NCI-H1105 (cell line): ENCODE measurements at regions not wholly inside any gene's neighbourhood (a gene's known extent, or its start where the extent isn't known, plus 50 kb on each side); places are given as distances from the start of the nearest gene placed in this dataset.
"Not testable (repeated sequence)": the region's sequence is repeated elsewhere in the genome, so short reads cannot be mapped to it uniquely, and the experiment has no call there.

Experiments used
- DNase-seq: peaks from one replicate; lab custom pipeline; 2025; lab: John Stamatoyannopoulos, UW

DNA sequence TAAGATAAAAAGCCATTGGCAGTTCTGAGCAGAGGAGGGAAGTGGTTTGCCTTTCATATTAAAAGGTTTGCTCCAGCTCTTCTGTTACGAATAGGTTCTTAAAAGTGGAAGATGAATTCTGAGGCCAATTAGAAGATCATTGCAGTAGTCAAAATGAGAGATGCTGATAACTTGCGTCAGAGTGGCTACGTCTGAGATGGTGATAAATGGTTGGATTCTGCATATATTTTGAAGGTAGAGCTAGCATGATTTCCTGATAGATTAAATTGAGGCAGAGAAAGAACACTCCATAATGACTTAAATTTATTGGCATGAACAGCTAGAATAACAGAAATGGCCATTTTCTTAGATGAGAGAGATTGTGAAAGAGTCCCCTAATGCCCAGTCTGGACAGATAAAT, 652.6 kb downstream of the DACH1 start:
- DNase-seq, result no peak

DNA sequence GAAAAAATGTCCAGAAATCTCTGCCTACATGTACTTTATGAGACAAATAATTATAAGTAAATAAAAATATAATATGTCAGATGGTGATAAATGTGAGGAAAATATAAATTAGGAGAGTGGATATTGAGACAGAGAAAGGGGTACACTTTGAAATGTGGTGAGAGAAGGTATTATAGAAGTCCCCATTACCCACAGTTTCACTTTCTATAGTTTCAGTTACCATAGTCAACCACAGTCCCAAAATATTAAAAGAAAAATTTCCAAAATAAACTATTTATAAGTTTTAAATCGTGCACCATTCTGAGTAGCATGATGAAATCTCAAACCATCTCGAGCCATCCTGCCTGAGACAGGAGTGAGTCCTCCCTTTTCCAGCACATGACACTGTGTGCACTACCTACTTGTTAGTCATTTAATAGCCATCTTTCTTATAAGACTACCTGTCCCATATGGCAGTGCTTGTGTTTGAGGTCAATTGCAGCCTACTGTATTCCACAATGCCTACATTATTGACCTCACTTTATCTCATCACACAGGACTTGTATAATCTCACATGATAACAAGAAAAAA, 653.7 kb downstream of the DACH1 start:
- DNase-seq, result no peak

DNA sequence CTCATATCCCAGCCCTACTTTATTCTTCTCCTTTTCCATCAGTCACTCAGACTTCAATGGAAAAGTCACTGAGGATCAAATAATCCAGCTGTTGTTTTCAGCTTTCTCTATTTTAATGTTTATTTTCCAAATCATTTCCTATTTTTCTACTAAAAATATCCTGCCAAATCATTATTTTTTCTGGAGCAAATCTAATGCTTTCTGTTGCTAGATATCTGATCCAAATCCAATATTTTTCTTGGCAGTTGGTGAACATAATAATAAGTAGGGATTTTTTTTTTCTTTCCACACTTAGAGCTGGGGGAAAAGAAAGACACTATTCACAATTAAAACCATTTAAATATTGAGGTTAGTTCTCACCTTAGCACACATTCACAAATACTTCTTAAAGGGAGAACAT, 656.1 kb downstream of the DACH1 start:
- DNase-seq, result no peak

DNA sequence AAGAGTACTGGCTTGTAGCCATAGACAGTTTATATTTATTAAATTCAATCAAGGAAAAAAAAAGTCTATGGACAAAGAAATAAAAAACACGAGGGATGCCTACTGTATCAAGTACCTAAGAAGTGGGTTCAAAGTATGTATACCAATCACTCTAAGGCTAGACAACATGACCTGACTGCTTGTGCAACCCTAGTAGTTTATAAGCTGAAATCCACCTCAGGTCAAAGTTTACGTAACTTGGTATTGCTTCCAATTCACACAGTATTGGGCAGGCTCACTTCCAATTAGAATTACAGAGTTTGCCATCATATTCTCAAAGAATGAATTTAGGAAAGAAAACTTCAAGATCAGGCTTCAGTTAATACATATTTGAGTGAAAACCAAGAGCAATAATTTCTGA, 657.8 kb downstream of the DACH1 start:
- DNase-seq, result no peak

DNA sequence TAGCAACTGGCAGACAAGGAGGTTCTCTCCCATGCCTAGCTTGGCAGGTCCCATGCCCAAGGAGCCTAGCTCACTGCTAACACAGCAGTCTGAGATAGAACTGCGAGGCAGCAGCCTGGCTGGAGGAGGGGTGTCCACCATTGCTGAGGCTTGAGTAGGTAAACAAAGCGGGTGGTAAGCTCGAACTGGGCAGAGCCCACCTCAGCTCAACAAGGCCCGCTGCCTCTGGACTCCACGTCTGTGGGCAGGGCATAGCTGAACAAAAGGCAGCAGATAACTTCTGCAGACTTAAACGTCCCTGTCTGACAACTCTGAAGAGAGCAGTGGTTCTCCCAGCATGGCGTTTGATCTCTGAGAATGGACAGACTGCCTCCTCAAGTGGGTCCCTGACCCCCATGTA, 682.4 kb downstream of the DACH1 start:
- DNase-seq, result not testable (repeated sequence)

DNA sequence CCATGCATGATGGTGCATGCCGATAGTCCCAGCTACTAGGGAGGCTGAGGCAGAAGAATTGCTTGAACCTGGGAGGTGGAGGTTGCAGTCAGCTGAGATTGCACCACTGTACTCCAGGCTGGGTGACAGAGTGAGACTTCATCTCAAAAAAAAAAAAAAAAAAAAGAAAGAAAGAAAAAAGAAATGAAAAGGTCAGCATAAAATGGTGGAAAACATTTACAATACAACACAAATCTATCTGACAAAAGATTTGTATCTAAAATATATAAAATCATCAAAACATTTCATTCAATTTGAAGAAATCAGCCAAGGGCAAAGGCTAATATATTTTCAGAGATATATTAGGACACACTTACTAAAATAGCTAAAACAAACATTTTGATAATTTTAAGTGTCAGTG, 683.7 kb downstream of the DACH1 start:
- DNase-seq, result not testable (repeated sequence)

DNA sequence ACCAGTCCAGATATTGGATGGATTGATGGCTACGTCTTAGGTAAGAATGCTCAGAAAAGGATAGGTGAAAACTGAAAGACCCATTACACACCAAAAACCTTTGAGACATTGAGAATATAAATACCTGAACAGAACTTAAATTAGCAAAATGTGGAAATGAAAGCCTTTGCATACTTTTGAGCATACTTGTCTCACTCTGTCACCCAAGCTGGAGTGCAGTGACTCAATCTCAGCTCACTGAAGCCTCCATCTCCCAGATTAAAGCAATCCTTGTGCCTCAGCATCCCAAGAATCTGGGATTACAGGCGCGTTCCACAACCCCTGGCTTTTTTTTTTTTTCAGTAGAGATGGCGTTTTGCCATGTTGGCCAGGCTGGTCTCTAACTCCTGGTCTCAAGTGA, 695.3 kb downstream of the DACH1 start:
- DNase-seq, result no peak

DNA sequence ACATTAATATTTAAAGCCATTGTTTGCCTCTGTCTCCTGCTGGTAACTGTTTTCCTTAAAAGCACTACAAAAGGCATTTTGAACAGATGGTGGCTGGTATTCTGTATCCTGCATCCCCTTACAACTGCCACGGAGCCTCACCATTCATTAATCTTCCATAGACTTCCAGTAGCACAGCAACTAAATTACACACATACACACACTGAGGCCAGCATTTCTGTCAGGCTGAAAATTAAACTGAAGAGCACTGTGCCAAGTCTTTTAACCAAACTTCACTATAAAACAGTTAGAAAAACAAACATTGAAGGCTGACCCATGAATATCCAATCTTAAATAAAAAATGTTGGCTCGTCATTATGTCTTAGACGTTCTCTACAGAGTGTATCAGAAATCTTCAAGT, 697.8 kb downstream of the DACH1 start:
- DNase-seq, result no peak

DNA sequence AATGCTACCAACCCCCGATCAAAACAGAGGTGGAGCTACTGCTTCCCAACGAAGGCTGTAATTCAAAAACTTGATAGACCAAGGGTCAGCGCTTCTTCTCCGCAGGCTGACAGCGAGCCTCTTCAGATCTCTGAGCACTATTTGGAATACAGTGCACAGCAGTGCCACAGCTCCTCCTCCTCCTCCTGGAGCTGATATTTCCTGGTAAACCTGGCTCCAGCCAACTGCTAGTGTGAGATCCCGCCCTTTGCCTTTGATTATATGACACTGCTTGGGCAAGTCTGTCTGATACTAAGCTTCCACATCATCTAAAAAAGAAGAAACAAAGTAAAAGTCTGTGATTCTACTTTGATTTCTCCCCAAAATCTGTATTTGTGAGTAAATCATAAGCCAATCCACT, 710.5 kb downstream of the DACH1 start:
- no peak for DNase-seq

DNA sequence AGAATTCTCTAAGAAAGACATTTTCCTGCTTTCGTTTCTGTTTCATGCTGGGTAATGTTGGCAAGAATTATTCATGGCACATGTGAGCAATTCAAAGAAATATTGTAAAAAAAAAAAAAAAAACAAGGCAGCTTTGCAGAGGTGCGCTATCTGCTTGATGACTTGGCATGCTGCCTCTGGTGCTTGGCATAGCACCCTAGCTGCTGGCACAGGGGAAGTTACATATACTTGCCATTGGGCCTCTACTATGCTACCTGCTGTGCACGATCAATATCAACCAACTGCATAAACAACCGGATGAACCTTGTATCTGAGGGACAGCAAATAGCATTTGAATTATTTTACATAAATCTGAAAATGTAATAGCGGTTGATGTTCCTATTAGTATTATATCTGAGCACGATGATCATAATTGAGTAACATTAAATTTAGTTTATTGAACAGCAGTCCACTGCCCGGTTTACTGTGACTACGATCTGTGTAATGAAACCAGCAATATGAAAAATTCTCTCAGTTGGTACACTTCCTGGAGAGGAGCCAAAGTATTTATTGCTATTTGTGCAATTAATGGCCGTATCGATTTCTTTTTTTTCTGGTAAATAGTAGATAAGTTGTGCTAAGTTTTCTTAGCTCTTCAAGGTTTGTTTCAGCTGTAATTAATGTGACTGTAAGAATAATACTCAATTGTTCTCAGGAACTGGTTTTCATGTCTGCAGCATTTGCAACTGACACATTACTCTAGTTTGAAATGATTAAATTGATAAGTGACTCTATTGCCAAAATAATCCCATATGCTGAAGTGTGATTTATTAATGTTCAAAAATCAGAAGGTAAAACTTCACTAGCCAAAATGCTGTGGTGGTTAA, 717.3 kb downstream of the DACH1 start:
- DNase-seq, result peak; percentile 76

DNA sequence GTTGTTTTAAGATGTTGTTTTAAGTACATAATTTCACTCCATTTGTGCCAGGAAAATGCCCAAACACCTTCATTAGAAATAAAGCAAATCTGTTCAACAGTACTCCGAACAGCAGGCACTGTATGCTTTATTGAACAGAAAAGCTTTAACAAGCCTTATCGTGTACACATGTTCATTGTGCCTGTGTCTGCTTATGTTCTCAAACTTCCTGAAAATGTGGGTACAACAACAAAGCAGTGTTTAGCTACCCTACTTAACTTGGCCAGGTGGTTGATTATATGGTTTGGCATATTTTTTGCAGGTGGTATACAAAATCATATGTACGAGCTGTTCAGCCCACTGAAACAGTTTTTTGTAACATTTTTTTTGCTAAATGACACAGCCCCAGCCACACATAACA, 718.0 kb downstream of the DACH1 start:
- DNase-seq, result peak; percentile 24

DNA sequence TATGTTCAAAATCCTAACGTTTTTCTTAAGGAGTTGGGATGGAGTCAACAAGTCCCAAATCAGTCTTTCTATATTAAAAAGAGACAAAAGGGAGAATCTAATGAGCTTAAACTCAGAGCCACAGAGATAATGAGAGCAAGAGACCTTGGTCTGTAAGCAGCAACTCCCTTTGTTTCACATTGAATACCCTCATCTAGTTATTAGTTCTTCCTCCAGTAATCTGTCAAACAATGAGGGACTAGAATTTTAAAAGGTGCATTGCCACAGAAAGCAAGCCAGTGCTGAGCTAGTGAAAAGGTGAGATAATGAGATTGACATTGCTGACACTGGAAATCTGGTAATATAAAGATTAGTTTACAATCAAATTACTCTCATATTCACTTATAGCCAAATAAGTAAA, 718.6 kb downstream of the DACH1 start:
- DNase-seq, result no peak

DNA sequence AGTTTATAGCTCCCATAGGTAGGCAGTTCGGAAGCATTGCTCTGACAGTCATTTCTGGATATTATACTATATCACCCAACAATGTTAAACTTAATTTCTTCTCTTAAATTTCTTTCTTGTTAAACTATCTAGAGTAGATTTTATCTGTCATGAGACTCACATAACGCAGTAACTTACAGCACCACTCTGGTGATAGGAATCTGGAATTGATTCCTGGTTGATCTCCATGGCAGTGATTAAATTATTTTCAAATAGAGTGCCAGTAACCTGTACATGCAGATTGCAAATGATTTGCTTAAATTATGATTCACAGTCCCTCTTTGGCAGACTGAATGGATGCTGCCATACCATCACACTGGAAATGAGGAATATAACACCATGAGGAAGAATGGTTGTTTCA, 722.1 kb downstream of the DACH1 start:
- no peak for DNase-seq

DNA sequence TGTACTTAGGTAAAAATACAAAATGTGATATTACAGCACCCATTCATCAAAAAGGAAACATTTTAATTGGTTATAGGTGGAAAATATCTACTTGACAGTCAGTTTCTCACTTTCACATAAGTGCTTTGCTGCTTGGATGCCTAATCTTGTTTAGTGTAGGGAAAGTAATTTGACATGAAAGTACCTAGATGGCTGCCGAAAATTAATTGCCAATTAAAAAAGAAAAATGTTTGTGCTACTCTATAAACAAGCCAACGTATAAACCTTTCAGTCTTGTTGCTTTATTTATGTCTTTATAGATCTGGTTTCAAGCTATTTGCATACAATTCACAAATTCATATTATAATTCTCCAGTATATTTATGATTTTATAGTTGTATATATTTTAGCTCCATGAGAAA, 729.9 kb downstream of the DACH1 start:
- DNase-seq, result no peak

DNA sequence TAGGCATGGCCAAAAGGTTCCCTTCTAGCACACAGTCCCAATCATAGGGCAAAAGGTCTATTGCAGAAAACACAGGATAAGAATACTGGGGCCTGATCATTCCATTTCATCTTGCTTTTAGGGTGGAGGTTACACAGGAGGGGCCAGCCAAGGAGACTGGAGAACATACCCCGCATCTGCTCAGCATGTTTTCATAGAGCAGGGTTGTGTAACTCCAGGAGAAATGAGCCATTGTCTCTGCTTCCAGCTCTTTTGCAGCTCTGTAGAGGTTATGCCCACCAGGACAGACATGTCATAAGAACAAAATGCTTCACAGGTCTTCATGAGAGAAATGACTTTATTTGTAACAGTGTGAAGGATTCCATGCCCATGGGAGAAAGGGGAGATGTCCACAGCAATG, 742.8 kb downstream of the DACH1 start:
- no peak for DNase-seq

DNA sequence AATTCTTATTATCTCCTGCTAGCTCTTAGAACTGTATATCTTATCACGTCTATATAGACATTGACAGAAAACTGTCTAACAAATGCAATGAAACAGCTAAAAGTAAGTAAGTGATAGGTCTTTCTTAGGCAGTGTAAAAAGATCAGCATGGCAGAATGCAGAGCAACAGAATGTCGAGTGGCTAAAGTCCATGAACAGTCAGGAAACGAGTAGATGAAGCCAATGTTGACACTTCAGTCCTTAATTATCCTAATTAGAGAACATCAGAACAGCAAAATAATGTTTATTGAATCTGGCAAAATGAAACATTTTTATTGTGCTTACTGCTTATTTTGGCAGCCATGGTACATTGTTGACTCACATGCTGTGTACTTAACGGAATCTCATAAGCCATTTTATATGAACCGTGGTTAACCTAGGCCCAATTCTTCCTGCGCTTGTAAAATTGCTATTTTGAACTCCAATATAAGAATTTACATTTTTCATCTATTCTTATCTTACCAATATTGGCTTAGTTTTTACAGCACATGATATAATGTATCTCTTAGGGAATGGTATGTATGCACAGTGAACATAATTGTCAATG, 748.1 kb downstream of the DACH1 start:
- peak; percentile 42 for DNase-seq

DNA sequence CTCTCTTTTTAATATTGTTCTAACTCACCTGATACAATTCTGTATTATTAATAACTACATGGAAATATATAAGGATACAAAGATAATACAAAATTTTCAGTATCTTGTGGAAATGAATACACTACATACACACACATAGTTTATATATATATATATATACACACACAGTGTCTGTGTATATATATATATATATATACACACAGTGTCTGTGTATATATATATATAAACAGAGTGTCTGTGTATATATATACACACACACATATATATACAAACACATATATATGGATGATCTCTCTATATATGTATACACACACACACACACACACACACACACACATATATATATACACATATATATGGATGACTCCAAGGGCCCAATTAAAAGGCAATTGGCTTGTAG, 749.1 kb downstream of the DACH1 start:
- no peak for DNase-seq

DNA sequence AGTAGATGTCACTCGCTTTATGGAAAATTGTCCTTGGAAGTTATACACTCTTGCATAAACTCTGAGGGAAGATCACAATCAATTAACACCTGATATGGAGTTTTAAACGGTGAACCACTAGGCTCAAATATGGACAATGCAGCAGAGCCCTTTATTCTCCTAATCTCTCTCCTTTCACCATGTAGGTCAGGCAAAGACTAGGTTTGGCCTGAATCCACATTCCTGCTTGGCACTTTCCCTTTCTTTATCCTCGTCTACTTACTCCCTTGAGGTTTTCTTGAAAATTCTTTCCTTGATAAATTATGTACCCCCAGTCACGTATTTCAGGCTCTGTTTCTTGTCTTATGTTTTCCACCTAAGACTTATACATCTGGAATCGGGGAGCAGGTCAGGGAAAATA, 751.7 kb downstream of the DACH1 start:
- no peak for DNase-seq

DNA sequence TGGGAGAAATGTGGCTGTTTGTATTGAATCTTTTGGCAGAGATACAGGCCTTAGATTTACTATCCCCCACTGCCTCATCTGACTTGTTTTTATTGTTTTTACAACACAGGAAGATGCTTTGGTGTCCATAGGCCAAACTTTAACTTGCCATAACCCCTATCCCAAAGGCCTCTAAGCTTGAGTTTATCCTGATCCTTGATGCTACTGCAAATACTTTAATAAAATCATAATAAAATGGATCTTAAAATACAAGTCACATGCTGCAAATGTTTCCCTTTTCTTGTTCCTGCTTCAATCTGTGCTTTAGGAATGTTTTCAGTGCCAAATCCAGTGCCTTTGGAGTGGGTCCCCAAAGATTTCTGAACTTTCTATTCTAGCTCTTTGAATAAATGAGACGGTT, 770.6 kb downstream of the DACH1 start:
- no peak for DNase-seq

DNA sequence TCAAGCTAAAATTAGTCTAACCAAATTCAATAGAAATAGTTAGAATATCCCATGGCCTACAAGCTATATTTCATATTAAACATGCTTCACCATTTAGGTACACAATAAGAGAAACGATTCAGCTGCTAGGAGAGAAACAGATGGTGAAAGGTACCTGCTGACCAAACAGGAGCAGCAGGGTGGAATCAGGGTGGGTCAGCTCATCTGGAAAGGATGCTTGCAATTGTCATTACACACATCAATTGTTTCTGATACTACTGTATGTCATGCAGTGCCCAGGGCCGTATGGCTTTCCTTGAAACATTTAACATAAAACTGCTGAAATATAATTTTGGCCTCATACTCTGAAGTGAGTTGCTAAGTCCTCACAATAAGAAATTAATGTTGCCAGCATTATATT, 776.0 kb downstream of the DACH1 start:
- no peak for DNase-seq

DNA sequence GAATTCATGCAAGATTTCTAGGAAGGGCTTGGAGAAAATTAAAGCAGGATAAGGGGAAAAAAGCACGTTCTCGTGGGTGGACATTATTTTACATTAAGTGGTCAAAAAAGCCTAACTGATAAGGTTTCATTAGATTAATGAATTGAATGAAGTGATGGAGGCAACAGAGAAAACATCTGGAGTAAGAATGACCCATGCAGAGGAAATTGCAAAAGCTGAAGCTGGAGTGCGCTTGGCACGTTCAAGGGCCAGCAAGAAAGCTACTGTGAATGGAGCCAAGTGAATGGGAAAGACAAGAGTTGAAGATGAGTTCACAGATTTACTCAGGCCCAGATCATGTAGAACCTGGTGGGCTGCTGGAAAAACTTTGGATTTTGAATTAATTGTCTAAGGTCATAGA, 777.9 kb downstream of the DACH1 start:
- DNase-seq, result no peak

DNA sequence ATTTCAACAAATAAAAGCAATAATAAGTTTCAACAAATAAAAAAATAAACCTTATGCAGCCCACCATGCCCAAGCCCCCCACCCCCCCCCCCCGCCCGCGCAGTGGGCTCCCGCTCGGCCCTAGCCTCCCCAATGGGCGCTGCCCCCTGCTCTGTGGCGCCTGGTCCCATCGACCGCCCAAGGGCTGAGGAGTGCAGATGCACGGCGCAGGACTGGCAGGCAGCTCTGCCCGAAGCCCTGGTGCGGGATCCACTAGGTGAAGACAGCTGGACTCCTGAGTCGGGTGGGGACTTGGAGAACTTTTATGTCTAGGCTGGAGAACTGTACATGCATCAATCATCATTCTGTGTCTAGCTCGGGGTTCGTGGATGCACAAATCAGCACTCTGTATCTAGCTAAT, 779.6 kb downstream of the DACH1 start:
- DNase-seq, result no peak

DNA sequence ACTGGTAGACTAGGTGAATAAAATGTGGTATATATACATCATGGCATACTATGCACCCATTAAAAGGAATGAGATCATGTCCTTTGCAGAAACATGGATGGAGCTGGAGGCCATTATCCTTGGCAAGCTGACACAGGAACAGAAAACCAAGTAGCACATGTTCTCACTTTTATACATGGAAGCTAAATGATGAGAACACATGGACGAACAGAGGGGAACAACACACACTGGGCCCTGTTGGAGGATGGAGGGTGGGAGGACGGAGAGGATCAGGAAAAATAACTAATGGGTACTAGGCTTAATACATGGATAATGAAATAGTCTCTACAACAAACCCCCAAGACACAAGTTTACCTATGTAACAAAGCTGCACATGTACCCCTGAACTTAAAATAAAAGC, 780.0 kb downstream of the DACH1 start:
- DNase-seq, result no peak

DNA sequence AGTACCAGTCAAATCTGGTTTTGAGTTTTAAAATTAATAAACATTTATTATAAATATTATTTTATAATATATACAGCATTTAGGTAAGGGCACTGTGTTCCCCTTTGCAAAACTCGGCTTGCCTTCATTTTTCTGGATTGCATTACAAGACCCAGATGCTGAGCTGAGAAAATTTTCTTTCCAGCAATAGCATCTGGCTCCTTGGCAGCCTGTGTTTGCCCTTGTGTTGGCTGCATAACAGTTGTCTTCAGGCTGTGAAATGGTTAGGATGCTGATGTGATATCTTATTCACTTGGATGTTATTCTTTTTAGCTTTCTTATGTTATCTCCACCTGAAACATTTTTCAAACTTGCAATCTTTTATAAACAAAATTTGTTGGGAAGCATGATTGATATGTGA, 784.4 kb downstream of the DACH1 start:
- no peak for DNase-seq
